AG04450 (cell line): ENCODE measurements at regions not wholly inside any gene's neighbourhood (a gene's known extent, or its start where the extent isn't known, plus 50 kb on each side); places are given as distances from the start of the nearest gene placed in this dataset.
A peak's percentile ranks its signal among the peaks of the same experiment; 100 is the strongest.

ENCODE experiments used
- CTCF ChIA-PET: fragments of 300-600, 350-600 bp; formaldehyde crosslinking; extraction: SDS; loops from one replicate; lab custom pipeline; 2022; ENCODE audit warnings: antibody characterized with exemption, inconsistent platforms; lab: Charles Lee
- POLR2A ChIA-PET: fragments of 350-600 bp; formaldehyde crosslinking; extraction: SDS; loops from one replicate; lab custom pipeline; 2021; ENCODE audit warnings: antibody characterized with exemption, inconsistent platforms; lab: Yijun Ruan, JAX
- DNase-seq: peaks from one replicate; pipeline ENCODE4 v3.0.0-alpha.2; 2011; ENCODE audit warnings: low read depth, low spot score
- H3K27ac ChIP-seq: one replicate; pipeline ENCODE4 v1.5.1; 2012; ENCODE audit warnings: low read depth, low read length, control low read depth
- H3K27me3 ChIP-seq: one replicate; pipeline ENCODE4 v1.6.0; 2012; ENCODE audit warnings: low read length; ENCODE audit not compliant: control insufficient read depth, insufficient read depth
- H3K4me3 ChIP-seq: 2 replicates; pipeline ENCODE4 v1.5.1; 2011; ENCODE audit warnings: mild to moderate bottlenecking, low read depth, low read length, control low read depth
- H3K9me3 ChIP-seq: 2 replicates; pipeline ENCODE4 v1.5.1; 2012; ENCODE audit warnings: low read length; ENCODE audit not compliant: control insufficient read depth, insufficient read depth
- TF ChIP-seq, protein P1 (sequence below): IDR thresholded peaks from 2 replicates; pipeline ENCODE4 v1.5.1; 2011; ENCODE audit warnings: low read depth, low read length, control low read depth, inconsistent platforms

DNA sequence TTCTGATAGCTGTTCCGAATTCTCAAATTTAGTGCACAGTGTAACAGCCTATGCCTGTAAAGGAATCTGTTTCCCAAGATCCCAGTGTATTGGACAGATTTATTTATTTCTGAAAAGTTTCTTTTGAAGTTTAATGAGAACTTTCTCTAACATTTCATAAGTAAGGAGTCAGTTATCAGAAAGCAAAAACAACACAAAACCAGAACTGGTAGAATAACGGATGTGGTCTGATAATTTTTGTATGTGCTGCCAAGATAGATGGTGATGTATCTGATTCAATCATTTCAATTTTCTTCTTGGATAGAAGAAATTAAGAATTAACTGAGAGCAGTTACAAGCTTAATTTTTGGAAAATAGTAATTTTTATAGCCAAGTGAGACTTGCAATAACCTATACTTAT lies 374.3 kb downstream of the SOCS6 start:
- Histone ChIP-seq H3K9me3 (no peaks in the 10 kb centered on the region), H3K27me3 (no peaks in the 10 kb centered on the region), H3K27ac (no peak overlapping the region), H3K4me3 (no peak overlapping the region)
- TF ChIP-seq, protein P1, sequence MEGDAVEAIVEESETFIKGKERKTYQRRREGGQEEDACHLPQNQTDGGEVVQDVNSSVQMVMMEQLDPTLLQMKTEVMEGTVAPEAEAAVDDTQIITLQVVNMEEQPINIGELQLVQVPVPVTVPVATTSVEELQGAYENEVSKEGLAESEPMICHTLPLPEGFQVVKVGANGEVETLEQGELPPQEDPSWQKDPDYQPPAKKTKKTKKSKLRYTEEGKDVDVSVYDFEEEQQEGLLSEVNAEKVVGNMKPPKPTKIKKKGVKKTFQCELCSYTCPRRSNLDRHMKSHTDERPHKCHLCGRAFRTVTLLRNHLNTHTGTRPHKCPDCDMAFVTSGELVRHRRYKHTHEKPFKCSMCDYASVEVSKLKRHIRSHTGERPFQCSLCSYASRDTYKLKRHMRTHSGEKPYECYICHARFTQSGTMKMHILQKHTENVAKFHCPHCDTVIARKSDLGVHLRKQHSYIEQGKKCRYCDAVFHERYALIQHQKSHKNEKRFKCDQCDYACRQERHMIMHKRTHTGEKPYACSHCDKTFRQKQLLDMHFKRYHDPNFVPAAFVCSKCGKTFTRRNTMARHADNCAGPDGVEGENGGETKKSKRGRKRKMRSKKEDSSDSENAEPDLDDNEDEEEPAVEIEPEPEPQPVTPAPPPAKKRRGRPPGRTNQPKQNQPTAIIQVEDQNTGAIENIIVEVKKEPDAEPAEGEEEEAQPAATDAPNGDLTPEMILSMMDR, result no peak
- ChIA-PET POLR2A (no interaction called here), CTCF (no interaction called here)
- no peak for DNase-seq

DNA sequence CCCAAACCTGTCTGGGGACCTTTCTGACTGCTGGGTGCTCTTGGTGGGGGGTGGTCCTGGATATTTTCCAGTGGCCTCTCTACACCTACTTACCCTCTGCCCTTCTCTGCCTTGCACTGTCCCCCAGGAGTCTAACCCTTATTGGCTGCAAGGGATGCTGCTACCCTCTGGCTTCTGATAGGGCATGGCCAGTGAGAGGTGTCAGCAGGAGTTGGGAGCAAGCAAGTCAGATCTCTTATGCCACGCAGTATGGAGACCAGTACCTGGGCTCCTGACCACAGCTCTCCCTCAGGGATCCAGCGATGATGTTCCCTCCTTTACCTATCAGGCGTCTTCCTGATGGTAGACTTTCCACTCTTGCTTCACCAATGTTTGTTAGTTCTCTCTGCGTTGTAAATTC lies 373.7 kb downstream of the SOCS6 start:
- TF ChIP-seq, protein P1, result no peak
- no peak for DNase-seq
- ChIA-PET CTCF (no interaction called here), POLR2A (no interaction called here)
- Histone ChIP-seq H3K27me3 (no peaks in the 10 kb centered on the region), H3K4me3 (no peak overlapping the region), H3K9me3 (no peaks in the 10 kb centered on the region), H3K27ac (no peak overlapping the region)

DNA sequence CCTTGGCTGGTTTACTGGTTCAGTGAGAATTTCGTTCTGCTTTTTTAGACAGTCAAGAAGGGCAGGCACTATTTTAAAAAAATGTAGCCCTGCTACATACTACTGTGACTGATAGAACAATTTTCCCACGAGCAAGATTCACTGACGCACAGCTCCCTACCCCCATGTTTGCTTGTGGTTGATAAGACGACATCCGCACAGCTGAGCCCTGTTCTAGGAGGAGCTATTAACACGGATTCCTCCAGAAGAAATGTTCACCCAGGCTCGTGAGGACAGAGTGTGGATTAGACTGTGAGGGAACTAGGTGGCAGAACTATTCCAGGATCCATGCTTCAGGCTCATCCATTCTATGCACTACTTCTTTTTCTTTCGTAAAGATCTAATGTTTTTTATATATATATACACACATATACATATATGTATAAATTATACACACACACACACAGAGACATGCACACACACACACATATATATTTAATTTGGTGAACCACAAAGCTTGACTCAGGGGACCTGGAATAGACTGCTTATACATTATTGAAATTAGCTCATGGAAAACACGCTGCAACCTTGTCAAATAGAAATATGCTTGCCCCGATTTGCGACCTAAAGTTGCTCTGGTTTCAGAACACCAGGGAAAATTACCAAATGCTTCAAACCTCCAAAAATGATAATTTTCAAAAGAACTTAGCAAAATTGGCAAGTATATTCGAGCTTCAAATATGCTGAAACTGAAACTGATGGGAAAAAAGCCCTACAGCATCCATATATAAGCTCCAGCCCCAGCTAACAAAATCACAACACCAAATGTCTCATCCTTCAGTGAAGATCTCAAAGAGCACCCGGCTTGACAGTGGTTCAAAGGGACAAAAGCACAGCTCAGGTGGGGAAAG lies 370.4 kb downstream of the SOCS6 start:
- peak; percentile 1 for DNase-seq
- Histone ChIP-seq H3K9me3 (no peaks in the 10 kb centered on the region), H3K4me3 (no peak overlapping the region), H3K27ac (no peak overlapping the region), H3K27me3 (no peaks in the 10 kb centered on the region)
- TF ChIP-seq, protein P1, result no peak
- POLR2A ChIA-PET, result no interaction called here
- CTCF ChIA-PET, result no interaction called here

DNA sequence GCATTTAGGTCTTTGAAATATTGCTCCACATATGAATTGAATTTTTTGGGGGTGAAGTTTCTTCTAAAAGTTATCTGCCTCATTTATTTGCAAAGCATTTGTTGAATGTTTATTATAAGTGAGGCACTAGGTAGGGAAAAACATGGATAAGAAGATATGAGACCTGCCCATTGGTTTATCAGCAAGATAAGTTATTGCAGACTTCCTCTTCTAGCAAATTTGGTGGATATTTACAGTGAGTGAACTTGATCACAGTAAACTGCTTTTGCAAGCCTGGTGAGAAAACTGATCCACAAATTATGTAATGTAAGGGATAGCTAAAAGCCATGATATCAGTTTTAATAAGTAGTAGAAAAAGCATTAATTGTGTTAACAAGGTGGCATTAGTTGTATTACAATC lies 364.8 kb downstream of the SOCS6 start:
- TF ChIP-seq, protein P1, result no peak
- Histone ChIP-seq H3K9me3 (no peaks in the 10 kb centered on the region), H3K4me3 (no peak overlapping the region), H3K27ac (no peak overlapping the region), H3K27me3 (no peaks in the 10 kb centered on the region)
- ChIA-PET CTCF (no interaction called here), POLR2A (no interaction called here)
- no peak for DNase-seq

DNA sequence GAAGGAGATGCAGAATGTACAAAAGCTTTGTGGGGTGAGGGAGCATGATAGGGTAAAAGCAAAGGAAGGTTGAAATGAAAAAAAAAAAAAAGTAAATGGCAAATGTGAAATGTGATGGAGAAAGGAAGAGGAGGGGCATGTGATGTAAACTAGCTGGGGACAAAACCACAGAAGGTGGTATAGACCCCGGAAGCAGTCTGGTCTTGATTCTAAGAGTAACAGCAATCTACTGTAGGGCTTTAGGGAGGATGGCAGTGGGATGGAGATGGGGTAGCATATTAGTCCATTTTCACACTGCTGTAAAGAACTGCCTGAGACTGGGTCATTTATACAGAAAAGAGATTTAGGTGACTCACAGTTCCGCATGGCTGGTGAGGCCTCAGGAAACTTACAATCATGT lies 362.0 kb downstream of the SOCS6 start:
- Histone ChIP-seq H3K9me3 (no peaks in the 10 kb centered on the region), H3K4me3 (no peak overlapping the region), H3K27ac (no peak overlapping the region), H3K27me3 (no peaks in the 10 kb centered on the region)
- ChIA-PET CTCF (interaction anchor here (0.6 to 0.7 kb wide), 2 partner anchors 83 to 340 kb away, joined by 3 read pairs; no protein-coding TSS in a partner anchor), POLR2A (no interaction called here)
- DNase-seq, result no peak
- TF ChIP-seq, protein P1, result no peak
